A172 (cell line): ENCODE measurements at regions not wholly inside any gene's neighbourhood (a gene's known extent, or its start where the extent isn't known, plus 50 kb on each side); places are given as distances from the start of the nearest gene placed in this dataset.

Source experiments
- DNase-seq: peaks from one replicate; pipeline ENCODE4 v3.0.0-alpha.2; 2015; ENCODE audit warnings: low spot score

DNA sequence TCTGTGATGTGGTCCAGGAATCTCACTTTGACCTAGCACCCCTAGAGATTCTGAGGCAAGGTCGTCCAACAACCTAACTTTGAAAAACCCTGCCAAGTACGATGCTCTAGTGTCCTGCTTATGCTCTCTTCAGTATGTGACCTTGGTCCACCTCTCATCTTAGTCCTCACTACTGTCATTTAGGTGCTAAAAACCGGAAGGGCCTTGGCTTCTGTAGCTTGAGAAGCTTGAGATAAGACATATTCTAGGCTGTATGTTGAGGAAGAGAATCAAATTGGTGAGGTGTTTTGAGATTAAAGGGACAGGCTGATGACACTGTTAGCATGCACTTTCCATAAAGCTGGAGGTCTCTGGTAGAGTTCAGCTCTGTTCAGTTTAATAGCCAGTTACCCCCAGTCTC is 57.0 kb upstream of the MTPN start:
- no peak for DNase-seq

DNA sequence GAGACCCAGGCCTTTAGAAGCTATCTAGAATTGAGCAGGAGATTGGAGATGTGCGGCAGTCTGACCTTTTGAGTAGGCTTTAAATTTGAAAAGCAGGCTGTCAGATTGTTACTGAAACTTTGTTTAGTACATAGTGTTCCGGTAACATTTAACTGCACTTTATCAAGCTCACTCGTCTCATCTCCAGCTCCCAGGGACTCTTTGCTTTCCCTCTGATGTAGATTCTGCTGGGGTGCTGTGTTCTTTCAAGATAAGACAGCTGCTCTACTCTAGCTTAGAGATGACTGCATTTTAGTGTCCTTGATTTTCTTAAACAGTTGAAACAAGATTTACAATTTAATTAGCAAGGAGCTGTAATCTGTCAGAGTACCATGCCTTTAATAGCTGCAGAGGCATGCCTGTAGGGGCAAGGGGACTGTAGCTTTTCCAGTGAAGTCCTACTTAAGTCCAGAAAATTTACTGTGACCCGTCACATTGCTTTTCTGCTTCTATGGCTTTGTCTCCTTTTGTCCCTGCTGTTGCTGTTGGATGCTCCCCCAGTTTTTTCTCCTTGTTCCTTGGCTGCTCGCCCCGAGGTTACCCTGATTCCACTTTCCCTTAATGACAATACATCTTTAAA is 56.4 kb upstream of the MTPN start:
- no peak for DNase-seq

DNA sequence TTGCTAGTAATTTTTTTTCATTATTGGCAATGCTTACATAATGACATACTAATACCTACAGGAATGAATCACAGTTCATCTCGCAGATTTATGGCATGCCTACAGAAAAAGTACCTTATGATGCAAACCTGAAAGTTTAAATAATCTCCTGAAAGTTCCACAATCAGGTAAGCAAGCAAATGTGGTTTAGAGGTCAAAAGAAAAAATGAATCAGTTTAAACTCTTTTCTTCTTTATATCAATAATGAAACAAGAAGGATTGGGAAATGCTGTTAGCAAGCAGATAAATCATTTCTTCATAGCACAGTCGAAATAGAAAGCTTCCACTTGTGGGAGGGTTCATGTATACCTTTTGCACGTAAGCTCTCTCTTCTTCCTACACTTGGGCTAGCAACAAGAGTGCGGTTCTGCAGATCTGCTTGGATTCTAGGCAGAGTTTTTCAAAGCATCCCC is 53.7 kb upstream of the MTPN start:
- no peak for DNase-seq

DNA sequence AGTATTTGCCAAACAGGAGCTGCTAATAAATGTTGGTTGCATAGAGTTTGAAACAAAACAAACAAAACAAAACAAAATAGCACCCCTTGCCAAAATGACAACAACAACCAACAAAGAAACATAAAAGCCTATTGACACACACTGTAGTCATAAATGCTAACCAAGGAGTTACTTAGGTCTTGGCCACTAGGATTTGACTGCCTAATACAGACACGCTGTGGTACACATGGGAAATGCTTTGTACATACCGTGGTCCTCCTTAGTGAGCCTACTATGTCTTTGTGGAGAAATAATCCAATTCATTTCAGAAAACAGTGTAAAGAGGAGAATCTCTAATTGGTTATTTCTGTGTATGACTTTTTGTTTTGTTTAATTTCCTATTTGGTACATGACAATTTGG is 53.2 kb upstream of the MTPN start:
- no peak for DNase-seq

DNA sequence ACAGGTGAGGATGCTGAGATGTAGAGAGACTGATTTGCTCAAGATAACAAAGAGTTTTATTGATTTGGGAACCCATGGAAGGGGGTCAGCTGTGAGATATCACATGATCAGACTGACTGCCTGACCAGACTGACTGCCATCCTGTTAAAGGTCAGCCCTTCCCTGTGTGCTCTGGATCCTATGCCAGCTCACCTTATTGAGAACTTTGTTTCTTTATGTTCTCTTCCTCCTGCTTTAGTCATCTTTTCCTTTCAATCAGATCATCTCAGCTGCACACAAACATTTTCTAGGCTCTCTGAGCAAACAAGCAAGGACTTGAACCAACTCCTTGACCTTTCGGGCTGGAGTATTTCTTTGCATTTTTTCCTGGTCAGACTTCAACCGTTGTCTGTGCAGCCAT is 50.0 kb upstream of the MTPN start:
- no peak for DNase-seq
